Neural crest cell (in vitro differentiated cells): ENCODE measurements at regions not wholly inside any gene's neighbourhood (a gene's known extent, or its start where the extent isn't known, plus 50 kb on each side); places are given as distances from the start of the nearest gene placed in this dataset.
A peak's percentile ranks its signal among the peaks of the same experiment; 100 is the strongest.

Experiments used
- DNase-seq: peaks from one replicate; pipeline ENCODE4 v3.0.0; 2021; ENCODE audit warnings: low read depth, mixed read lengths, low spot score
- H3K27ac Mint-ChIP-seq: one replicate; pipeline ENCODE4 v1.8.0; 2021; ENCODE audit warnings: mild to moderate bottlenecking, mixed read lengths; ENCODE audit not compliant: unreplicated experiment
- H3K27me3 Mint-ChIP-seq: 2 replicates; pipeline ENCODE4 v1.8.0; 2021; ENCODE audit warnings: low read depth, mild to moderate bottlenecking, mixed read lengths
- H3K36me3 Mint-ChIP-seq: 2 replicates; pipeline ENCODE4 v1.8.0; 2021; ENCODE audit warnings: low read depth, mild to moderate bottlenecking, mixed read lengths
- H3K4me1 Mint-ChIP-seq: 2 replicates; pipeline ENCODE4 v1.8.0; 2021; ENCODE audit warnings: mixed read lengths
- H3K4me3 Mint-ChIP-seq: one replicate; pipeline ENCODE4 v1.8.0; 2021; ENCODE audit warnings: mild to moderate bottlenecking, mixed read lengths
- H3K9me3 Mint-ChIP-seq: 2 replicates; pipeline ENCODE4 v1.8.0; 2021; ENCODE audit warnings: mixed read lengths
- TF ChIP-seq, protein P1 (sequence below): fragments of 200-600 bp; sonication (generic); conservative IDR thresholded peaks from 2 replicates; pipeline ENCODE4 v1.5.0; 2021; ENCODE audit warnings: antibody characterized with exemption, mild to moderate bottlenecking

DNA sequence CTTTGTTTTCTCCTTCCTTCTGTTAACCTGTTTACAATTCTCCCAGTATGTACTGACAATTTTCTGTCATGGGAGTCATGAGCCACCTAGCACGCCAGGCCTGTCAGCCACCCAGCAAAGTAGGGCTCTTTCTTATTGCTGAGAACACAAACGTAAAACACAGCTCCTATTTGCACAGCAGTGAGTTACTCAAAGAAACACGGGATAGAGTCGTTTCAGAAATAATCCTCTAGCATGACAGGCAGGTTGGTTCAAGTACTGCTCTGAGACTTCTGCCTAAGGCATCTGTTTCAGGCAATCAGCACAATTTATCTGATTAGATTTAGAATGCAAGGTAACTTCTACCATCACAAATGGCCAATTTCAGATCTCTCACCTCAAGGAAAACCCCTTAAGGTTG lies 88.8 kb downstream of the CD24 start:
- Mint-ChIP-seq H3K9me3 (no peaks in the 10 kb centered on the region), H3K4me1 (peaks cover 18% of the 10 kb centered on the region), H3K36me3 (no peaks in the 10 kb centered on the region), H3K27me3 (no peaks in the 10 kb centered on the region), H3K27ac (no peak overlapping the region), H3K4me3 (no peak overlapping the region)
- TF ChIP-seq, protein P1, sequence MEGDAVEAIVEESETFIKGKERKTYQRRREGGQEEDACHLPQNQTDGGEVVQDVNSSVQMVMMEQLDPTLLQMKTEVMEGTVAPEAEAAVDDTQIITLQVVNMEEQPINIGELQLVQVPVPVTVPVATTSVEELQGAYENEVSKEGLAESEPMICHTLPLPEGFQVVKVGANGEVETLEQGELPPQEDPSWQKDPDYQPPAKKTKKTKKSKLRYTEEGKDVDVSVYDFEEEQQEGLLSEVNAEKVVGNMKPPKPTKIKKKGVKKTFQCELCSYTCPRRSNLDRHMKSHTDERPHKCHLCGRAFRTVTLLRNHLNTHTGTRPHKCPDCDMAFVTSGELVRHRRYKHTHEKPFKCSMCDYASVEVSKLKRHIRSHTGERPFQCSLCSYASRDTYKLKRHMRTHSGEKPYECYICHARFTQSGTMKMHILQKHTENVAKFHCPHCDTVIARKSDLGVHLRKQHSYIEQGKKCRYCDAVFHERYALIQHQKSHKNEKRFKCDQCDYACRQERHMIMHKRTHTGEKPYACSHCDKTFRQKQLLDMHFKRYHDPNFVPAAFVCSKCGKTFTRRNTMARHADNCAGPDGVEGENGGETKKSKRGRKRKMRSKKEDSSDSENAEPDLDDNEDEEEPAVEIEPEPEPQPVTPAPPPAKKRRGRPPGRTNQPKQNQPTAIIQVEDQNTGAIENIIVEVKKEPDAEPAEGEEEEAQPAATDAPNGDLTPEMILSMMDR = no peak
- DNase-seq = no peak

DNA sequence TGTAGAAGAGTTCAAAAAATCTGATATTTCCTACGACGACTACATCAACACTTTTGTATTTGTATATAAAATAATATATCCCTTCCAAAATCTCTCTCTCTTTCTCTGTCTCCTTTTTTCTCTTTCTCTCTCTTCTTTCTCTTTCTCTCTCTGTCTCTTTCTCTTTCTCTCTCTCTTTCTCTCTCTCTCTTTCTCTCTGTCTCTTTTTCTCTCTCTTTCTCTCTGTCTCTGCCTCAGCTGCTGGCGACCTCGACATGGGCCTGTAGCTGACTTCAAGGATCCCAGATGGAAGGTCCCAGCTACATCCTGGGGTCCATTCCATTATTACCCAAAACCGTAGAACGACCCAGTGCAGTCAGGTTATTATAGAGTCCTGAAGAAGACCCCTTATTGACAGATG lies 90.0 kb downstream of the CD24 start:
- no peaks in the 10 kb centered on the region for H3K36me3 Mint-ChIP-seq
- no peak overlapping the region for H3K27ac Mint-ChIP-seq
- no peak for DNase-seq
- H3K4me1 Mint-ChIP-seq = peaks cover 18% of the 10 kb centered on the region
- H3K27me3 Mint-ChIP-seq = no peaks in the 10 kb centered on the region
- no peak overlapping the region for H3K4me3 Mint-ChIP-seq
- TF ChIP-seq, protein P1 = no peak
- H3K9me3 Mint-ChIP-seq = no peaks in the 10 kb centered on the region

DNA sequence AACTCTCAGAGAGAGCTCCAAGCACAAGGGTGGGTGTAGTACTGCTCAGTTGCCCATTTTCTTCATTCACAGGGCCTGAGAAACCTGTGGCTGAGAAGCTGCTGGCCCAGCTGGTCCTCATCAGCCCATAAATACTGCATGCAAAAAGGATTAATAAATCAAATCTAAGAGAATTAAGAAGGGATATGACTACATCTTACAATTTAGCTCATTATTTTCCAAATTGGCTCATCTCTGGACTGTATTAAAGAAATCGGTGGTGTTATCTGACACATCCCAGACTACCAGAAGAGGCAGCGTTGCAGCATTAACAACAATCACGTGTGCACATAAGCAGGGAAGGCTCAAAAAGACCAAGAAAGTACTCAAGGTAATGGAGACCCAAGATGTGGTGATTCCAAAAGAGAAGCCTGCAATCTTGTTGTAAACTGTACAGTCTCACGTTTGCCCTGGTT lies 90.7 kb downstream of the CD24 start:
- Mint-ChIP-seq H3K4me3 (no peak overlapping the region), H3K9me3 (no peaks in the 10 kb centered on the region), H3K36me3 (no peaks in the 10 kb centered on the region), H3K27me3 (no peaks in the 10 kb centered on the region), H3K27ac (no peak overlapping the region), H3K4me1 (peaks cover 17% of the 10 kb centered on the region)
- TF ChIP-seq, protein P1 = peak; percentile 41
- no peak for DNase-seq

DNA sequence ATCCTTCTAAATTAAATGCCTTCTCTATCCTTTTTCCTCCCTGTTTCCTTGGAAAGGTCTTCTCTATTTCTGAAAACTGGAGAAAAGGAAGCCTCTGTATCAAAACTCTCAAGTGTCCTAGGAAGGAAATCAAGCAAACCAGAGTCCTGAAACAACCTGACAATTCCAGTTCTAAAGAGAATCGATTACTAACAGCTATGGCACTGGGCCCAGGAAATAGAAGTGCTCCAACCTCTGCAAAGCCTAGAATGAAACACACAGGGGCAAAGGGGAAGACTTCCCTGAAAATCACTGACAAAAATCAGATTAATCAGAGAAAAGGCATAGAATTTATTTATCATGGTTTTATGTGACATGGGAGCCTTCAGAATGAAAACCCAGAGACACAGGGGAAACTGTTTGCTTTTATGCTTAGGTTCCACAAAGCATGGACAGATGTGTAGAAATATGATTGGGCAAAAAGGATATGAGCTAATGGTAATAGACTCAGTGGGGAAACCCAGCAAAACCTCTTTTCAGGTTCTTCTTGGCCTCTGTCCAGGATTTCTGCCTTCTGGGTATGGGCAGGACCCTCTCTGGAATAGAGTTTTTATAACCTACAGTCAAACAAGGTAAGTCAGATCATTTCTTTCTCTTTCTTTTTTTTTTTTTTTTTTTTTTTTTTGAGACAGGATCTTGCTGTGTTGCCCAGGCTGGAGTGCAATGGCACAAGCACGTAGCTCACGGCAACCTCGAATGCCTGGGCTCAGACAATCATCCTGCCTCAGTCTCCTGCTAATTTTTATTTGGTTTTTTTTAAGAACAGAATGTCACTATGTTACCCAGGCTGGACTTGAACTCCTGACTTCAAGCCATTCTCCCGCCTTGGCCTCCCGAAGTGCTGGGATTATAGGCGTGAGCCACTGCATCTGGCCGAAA lies 91.7 kb downstream of the CD24 start:
- H3K4me1 Mint-ChIP-seq = peaks cover 9% of the 10 kb centered on the region
- no peak for DNase-seq
- peaks cover 2% of the 10 kb centered on the region for H3K9me3 Mint-ChIP-seq
- no peaks in the 10 kb centered on the region for H3K27me3 Mint-ChIP-seq
- TF ChIP-seq, protein P1 = no peak
- no peak overlapping the region for H3K4me3 Mint-ChIP-seq
- no peak overlapping the region for H3K27ac Mint-ChIP-seq
- H3K36me3 Mint-ChIP-seq = no peaks in the 10 kb centered on the region

DNA sequence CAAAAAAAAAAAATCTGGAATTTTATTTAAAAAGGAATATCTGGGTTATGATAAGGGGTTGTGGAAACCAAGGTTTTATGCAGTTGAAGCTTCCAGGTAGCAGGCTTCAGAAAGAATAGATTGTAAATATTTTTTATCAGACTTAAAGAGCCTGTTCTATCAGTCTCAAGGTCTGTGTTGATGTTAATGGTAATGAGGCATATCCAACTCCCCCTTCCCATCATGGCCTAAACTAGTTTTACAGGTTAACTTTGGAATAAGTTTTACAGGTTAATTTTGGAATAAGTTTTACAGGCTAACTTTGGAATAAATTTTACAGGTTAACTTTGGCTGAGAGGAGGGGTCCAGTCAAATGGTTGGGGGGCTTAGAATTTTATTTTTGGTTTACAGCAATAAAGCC lies 92.4 kb downstream of the CD24 start:
- TF ChIP-seq, protein P1 = no peak
- H3K4me3 Mint-ChIP-seq = no peak overlapping the region
- no peaks in the 10 kb centered on the region for H3K36me3 Mint-ChIP-seq
- peaks cover 3% of the 10 kb centered on the region for H3K9me3 Mint-ChIP-seq
- no peak for DNase-seq
- no peak overlapping the region for H3K27ac Mint-ChIP-seq
- H3K4me1 Mint-ChIP-seq = peaks cover 5% of the 10 kb centered on the region
- H3K27me3 Mint-ChIP-seq = no peaks in the 10 kb centered on the region
